ENCODE measurements at regions not wholly inside any gene's neighbourhood (a gene's known extent, or its start where the extent isn't known, plus 50 kb on each side); places are given as distances from the start of the nearest gene placed in this dataset.

- Histone ChIP-seq H2BK15ac (ENCODE audit: low read length) (no peak overlapping the region), H3K4me1 (ENCODE audit: control insufficient read depth in 2 of 2, insufficient read depth in 1 of 2, low read depth in 1 of 2, low read length in 2 of 2) (no peaks in the 10 kb centered on the region), H2BK12ac (ENCODE audit: low read length) (no peak overlapping the region), H3K18ac (ENCODE audit: low read length) (no peak overlapping the region), H3K79me1 (ENCODE audit: low read depth, low read length) (no peaks in the 10 kb centered on the region), H2AFZ (ENCODE audit: low read length) (no peak overlapping the region), H2AK5ac (ENCODE audit: low read depth, low read length) (no peak overlapping the region), H3K9me3 (replicated peaks in 1 of 2; ENCODE audit: control insufficient read depth in 2 of 2, insufficient read depth in 1 of 2, low read depth in 1 of 2, low read length in 2 of 2) (no peaks in the 10 kb centered on the region), H3K4me3 (ENCODE audit: low read length in 2 of 2) (no peak overlapping the region), H3K36me3 (replicated peaks in 1 of 2; ENCODE audit: control insufficient read depth in 2 of 2, insufficient read depth in 2 of 2, low read length in 2 of 2) (no peaks in the 10 kb centered on the region), H4K8ac (ENCODE audit: low read depth, low read length) (no peak overlapping the region), H3K27ac (replicated peaks; ENCODE audit: low read length) (no peak overlapping the region), H2BK5ac (ENCODE audit: low read length) (no peak overlapping the region), H3K4ac (ENCODE audit: low read length) (no peak overlapping the region), H3K4me2 (ENCODE audit: insufficient read depth, low read length, poor library complexity, severe bottlenecking) (no peak overlapping the region), H3K27me3 (ENCODE audit: control insufficient read depth in 3 of 3, insufficient read depth in 3 of 3, low read depth in 1 of 3, low read length in 3 of 3) (no peaks in the 10 kb centered on the region), H4K91ac (ENCODE audit: low read depth, low read length, poor library complexity) (no peak overlapping the region), H2BK120ac (ENCODE audit: low read depth, low read length) (no peak overlapping the region), H3K23ac (ENCODE audit: low read depth, low read length, poor library complexity) (no peak overlapping the region), H3K14ac (ENCODE audit: low read length) (no peak overlapping the region), H3K9ac (ENCODE audit: low read depth, low read length, poor library complexity) (no peak overlapping the region)
- no peak for DNase-seq (ENCODE audit: low spot score)
- no CpG with 5 or more reads among the region's 3 CpGs for WGBS, 2 donors (ENCODE audit: extremely low coverage in 2 of 2, insufficient read length in 2 of 2, insufficient replicate concordance in 1 of 2)
Measured at GRCh38 chr5:86951761-86952160, 315.9 kb upstream of the RASA1 start.

DNA sequence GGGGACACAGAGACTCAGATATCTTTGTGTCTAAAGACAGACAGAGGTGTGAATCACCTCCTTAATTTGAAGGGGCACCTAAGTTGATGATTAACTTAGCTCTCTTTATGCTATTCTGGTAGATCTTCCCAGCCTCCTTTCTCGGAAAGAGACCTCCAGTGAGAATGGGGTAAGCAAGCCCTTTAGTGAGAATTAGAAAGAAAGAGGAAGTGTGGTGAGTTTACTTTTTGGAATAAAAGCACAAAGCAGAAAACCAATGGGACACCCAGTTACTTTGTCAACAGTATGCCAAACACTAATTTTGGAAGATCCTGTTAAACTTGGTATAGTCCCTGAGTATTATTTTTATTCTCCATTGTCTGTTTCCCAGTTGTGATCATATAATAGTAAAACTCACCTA lies 302.8 kb upstream of the RASA1 start:
- H3K14ac ChIP-seq (ENCODE audit: low read length) = no peak overlapping the region

DNA sequence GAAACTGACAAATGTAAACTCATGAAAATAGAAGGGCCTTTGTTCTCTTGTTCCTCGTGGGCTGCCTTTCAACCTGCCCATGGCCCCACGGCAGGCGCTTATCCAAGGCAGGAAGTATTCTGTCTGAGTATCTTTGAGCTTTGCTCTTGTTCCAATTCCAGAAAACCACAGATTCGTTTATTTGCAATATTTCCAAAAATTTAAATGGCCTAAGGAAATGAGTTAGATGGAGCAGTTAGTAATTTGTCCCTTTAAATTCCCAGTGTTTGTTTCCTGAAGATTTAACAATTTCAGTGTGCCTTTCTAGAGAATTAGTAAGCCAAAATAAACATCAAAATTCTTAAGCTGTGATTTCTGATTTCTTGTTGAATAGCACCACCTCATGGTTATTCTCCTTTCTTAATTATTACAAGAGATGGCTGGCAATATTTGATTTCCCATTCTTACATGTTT lies 299.4 kb upstream of the RASA1 start:
- Histone ChIP-seq H3K27ac (replicated peaks; ENCODE audit: low read length) (no peak overlapping the region), H3K27me3 (ENCODE audit: control insufficient read depth in 3 of 3, insufficient read depth in 3 of 3, low read depth in 1 of 3, low read length in 3 of 3) (no peaks in the 10 kb centered on the region), H3K79me1 (ENCODE audit: low read depth, low read length) (no peaks in the 10 kb centered on the region), H3K4ac (ENCODE audit: low read length) (no peak overlapping the region), H3K4me2 (ENCODE audit: insufficient read depth, low read length, poor library complexity, severe bottlenecking) (no peak overlapping the region), H3K4me1 (ENCODE audit: control insufficient read depth in 2 of 2, insufficient read depth in 1 of 2, low read depth in 1 of 2, low read length in 2 of 2) (no peaks in the 10 kb centered on the region), H2AFZ (ENCODE audit: low read length) (peak overlapping the region; percentile 15), H2AK5ac (ENCODE audit: low read depth, low read length) (no peak overlapping the region), H2BK5ac (ENCODE audit: low read length) (no peak overlapping the region), H2BK12ac (ENCODE audit: low read length) (no peak overlapping the region), H4K8ac (ENCODE audit: low read depth, low read length) (no peak overlapping the region), H3K14ac (ENCODE audit: low read length) (no peak overlapping the region), H3K4me3 (ENCODE audit: low read length in 2 of 2) (no peak overlapping the region), H3K23ac (ENCODE audit: low read depth, low read length, poor library complexity) (no peak overlapping the region), H2BK15ac (ENCODE audit: low read length) (no peak overlapping the region), H3K18ac (ENCODE audit: low read length) (no peak overlapping the region), H3K9ac (ENCODE audit: low read depth, low read length, poor library complexity) (no peak overlapping the region), H4K91ac (ENCODE audit: low read depth, low read length, poor library complexity) (no peak overlapping the region), H2BK120ac (ENCODE audit: low read depth, low read length) (no peak overlapping the region), H3K36me3 (replicated peaks in 1 of 2; ENCODE audit: control insufficient read depth in 2 of 2, insufficient read depth in 2 of 2, low read length in 2 of 2) (no peaks in the 10 kb centered on the region), H3K9me3 (replicated peaks in 1 of 2; ENCODE audit: control insufficient read depth in 2 of 2, insufficient read depth in 1 of 2, low read depth in 1 of 2, low read length in 2 of 2) (no peaks in the 10 kb centered on the region)
- peak; percentile 14 for DNase-seq (ENCODE audit: low spot score)
- no CpG with 5 or more reads among the region's 4 CpGs for WGBS, 2 donors (ENCODE audit: extremely low coverage in 2 of 2, insufficient read length in 2 of 2, insufficient replicate concordance in 1 of 2)

More for the DNA sequence above, 302.8 kb upstream of the RASA1 start:
- no CpG with 5 or more reads among the region's 1 CpG for WGBS, 2 donors (ENCODE audit: extremely low coverage in 2 of 2, insufficient read length in 2 of 2, insufficient replicate concordance in 1 of 2)
- no peak overlapping the region for H3K9ac ChIP-seq (ENCODE audit: low read depth, low read length, poor library complexity)
- H3K27me3 ChIP-seq (ENCODE audit: control insufficient read depth in 3 of 3, insufficient read depth in 3 of 3, low read depth in 1 of 3, low read length in 3 of 3) = no peaks in the 10 kb centered on the region
- no peaks in the 10 kb centered on the region for H3K79me1 ChIP-seq (ENCODE audit: low read depth, low read length)
- no peak overlapping the region for H2BK120ac ChIP-seq (ENCODE audit: low read depth, low read length)
- H3K4me1 ChIP-seq (ENCODE audit: control insufficient read depth in 2 of 2, insufficient read depth in 1 of 2, low read depth in 1 of 2, low read length in 2 of 2) = no peaks in the 10 kb centered on the region
- no peaks in the 10 kb centered on the region for H3K36me3 ChIP-seq (replicated peaks in 1 of 2; ENCODE audit: control insufficient read depth in 2 of 2, insufficient read depth in 2 of 2, low read length in 2 of 2)
- H4K91ac ChIP-seq (ENCODE audit: low read depth, low read length, poor library complexity) = no peak overlapping the region
- no peak overlapping the region for H3K23ac ChIP-seq (ENCODE audit: low read depth, low read length, poor library complexity)
- H3K27ac ChIP-seq (replicated peaks; ENCODE audit: low read length) = no peak overlapping the region
- DNase-seq (ENCODE audit: low spot score) = no peak
- no peak overlapping the region for H2BK5ac ChIP-seq (ENCODE audit: low read length)
- H2BK12ac ChIP-seq (ENCODE audit: low read length) = no peak overlapping the region
- no peaks in the 10 kb centered on the region for H3K9me3 ChIP-seq (replicated peaks in 1 of 2; ENCODE audit: control insufficient read depth in 2 of 2, insufficient read depth in 1 of 2, low read depth in 1 of 2, low read length in 2 of 2)
- H3K18ac ChIP-seq (ENCODE audit: low read length) = no peak overlapping the region
- H2AFZ ChIP-seq (ENCODE audit: low read length) = no peak overlapping the region
- no peak overlapping the region for H2BK15ac ChIP-seq (ENCODE audit: low read length)
- H3K4ac ChIP-seq (ENCODE audit: low read length) = no peak overlapping the region
- no peak overlapping the region for H2AK5ac ChIP-seq (ENCODE audit: low read depth, low read length)
- no peak overlapping the region for H4K8ac ChIP-seq (ENCODE audit: low read depth, low read length)
- H3K4me3 ChIP-seq (ENCODE audit: low read length in 2 of 2) = no peak overlapping the region
- H3K4me2 ChIP-seq (ENCODE audit: insufficient read depth, low read length, poor library complexity, severe bottlenecking) = no peak overlapping the region

DNA sequence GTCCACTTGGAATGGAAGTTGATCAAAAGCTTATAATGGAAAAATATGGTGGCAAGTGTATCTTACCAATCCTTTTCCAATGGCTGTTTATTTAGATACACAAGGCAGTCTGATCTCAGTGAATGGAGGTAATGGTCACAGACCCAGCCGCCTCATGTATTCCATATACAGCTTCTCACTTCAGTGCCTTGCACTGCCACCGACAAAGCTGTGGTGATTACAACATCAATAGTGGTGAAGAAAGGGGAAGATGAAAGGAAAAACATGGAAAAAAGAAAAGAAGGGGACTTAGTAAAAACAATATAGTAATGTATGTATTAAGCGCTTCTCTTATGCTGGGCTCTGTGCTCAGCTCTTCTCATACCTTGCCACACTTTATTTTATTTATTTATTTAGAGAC lies 297.3 kb upstream of the RASA1 start:
- no peak overlapping the region for H4K91ac ChIP-seq (ENCODE audit: low read depth, low read length, poor library complexity)
- WGBS, 2 donors (ENCODE audit: extremely low coverage in 2 of 2, insufficient read length in 2 of 2, insufficient replicate concordance in 1 of 2) = no CpG with 5 or more reads among the region's 3 CpGs
- no peaks in the 10 kb centered on the region for H3K36me3 ChIP-seq (replicated peaks in 1 of 2; ENCODE audit: control insufficient read depth in 2 of 2, insufficient read depth in 2 of 2, low read length in 2 of 2)
- no peaks in the 10 kb centered on the region for H3K27me3 ChIP-seq (ENCODE audit: control insufficient read depth in 3 of 3, insufficient read depth in 3 of 3, low read depth in 1 of 3, low read length in 3 of 3)
- no peak overlapping the region for H3K4me3 ChIP-seq (ENCODE audit: low read length in 2 of 2)
- H3K4ac ChIP-seq (ENCODE audit: low read length) = no peak overlapping the region
- no peaks in the 10 kb centered on the region for H3K9me3 ChIP-seq (replicated peaks in 1 of 2; ENCODE audit: control insufficient read depth in 2 of 2, insufficient read depth in 1 of 2, low read depth in 1 of 2, low read length in 2 of 2)
- no peak overlapping the region for H3K18ac ChIP-seq (ENCODE audit: low read length)
- H3K23ac ChIP-seq (ENCODE audit: low read depth, low read length, poor library complexity) = no peak overlapping the region
- no peak overlapping the region for H2BK5ac ChIP-seq (ENCODE audit: low read length)
- no peak overlapping the region for H2AK5ac ChIP-seq (ENCODE audit: low read depth, low read length)
- no peak overlapping the region for H2BK12ac ChIP-seq (ENCODE audit: low read length)
- H2BK120ac ChIP-seq (ENCODE audit: low read depth, low read length) = no peak overlapping the region
- H3K14ac ChIP-seq (ENCODE audit: low read length) = no peak overlapping the region
- H3K27ac ChIP-seq (replicated peaks; ENCODE audit: low read length) = no peak overlapping the region
- DNase-seq (ENCODE audit: low spot score) = no peak
- no peaks in the 10 kb centered on the region for H3K79me1 ChIP-seq (ENCODE audit: low read depth, low read length)
- no peak overlapping the region for H2AFZ ChIP-seq (ENCODE audit: low read length)
- no peak overlapping the region for H4K8ac ChIP-seq (ENCODE audit: low read depth, low read length)
- H2BK15ac ChIP-seq (ENCODE audit: low read length) = no peak overlapping the region
- no peak overlapping the region for H3K9ac ChIP-seq (ENCODE audit: low read depth, low read length, poor library complexity)
- no peak overlapping the region for H3K4me2 ChIP-seq (ENCODE audit: insufficient read depth, low read length, poor library complexity, severe bottlenecking)
- no peaks in the 10 kb centered on the region for H3K4me1 ChIP-seq (ENCODE audit: control insufficient read depth in 2 of 2, insufficient read depth in 1 of 2, low read depth in 1 of 2, low read length in 2 of 2)
